ENCODE measurements at regions not wholly inside any gene's neighbourhood (a gene's known extent, or its start where the extent isn't known, plus 50 kb on each side); places are given as distances from the start of the nearest gene placed in this dataset.

GRCh38 chr2:149797030-149797429, 209.5 kb upstream of the MMADHC start:
- no peak for TF ChIP-seq POLR2AphosphoS5 (IDR thresholded peaks at IDR 0.05)
- TF ChIP-seq, protein P1, sequence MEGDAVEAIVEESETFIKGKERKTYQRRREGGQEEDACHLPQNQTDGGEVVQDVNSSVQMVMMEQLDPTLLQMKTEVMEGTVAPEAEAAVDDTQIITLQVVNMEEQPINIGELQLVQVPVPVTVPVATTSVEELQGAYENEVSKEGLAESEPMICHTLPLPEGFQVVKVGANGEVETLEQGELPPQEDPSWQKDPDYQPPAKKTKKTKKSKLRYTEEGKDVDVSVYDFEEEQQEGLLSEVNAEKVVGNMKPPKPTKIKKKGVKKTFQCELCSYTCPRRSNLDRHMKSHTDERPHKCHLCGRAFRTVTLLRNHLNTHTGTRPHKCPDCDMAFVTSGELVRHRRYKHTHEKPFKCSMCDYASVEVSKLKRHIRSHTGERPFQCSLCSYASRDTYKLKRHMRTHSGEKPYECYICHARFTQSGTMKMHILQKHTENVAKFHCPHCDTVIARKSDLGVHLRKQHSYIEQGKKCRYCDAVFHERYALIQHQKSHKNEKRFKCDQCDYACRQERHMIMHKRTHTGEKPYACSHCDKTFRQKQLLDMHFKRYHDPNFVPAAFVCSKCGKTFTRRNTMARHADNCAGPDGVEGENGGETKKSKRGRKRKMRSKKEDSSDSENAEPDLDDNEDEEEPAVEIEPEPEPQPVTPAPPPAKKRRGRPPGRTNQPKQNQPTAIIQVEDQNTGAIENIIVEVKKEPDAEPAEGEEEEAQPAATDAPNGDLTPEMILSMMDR (IDR thresholded peaks at IDR 0.05), result no peak
- no peak for TF ChIP-seq POLR2A (IDR thresholded peaks at IDR 0.05)
- TF ChIP-seq EP300 (IDR thresholded peaks at IDR 0.05; ENCODE audit: low read depth), result no peak
